HG03108 (cell line): ENCODE measurements at regions not wholly inside any gene's neighbourhood (a gene's known extent, or its start where the extent isn't known, plus 50 kb on each side); places are given as distances from the start of the nearest gene placed in this dataset.

Source experiments
- ATAC-seq: cut with Tn5 transposase; IDR thresholded peaks from one replicate; pipeline ENCODE4 v1.9.1; 2021; ENCODE audit warnings: moderate library complexity; ENCODE audit not compliant: unreplicated experiment

- ATAC-seq: no peak
Measured at GRCh38 chr3:13249664-13250390, 170.3 kb downstream of the NUP210 start.

- no peak for ATAC-seq
Measured at GRCh38 chr3:13248640-13249039, 171.5 kb downstream of the NUP210 start.

DNA sequence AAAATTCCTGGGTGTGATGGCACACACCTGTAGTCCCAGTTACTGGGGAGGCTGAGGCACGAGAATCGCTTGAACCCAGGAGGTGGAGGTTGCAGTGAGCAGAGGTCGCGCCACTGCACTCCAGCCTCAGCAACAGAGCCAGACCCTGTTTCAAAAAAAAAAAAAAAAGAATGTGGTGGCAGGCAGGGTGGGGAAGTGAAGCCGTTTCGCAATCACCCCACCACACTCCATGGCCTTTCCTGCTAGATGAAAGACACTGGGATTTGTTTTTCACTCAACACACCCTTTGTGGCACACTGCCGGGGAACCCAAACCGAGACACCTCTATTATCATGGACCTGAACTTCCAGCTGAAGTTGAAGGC lies 172.4 kb upstream of the IQSEC1 start:
- ATAC-seq: no peak

DNA sequence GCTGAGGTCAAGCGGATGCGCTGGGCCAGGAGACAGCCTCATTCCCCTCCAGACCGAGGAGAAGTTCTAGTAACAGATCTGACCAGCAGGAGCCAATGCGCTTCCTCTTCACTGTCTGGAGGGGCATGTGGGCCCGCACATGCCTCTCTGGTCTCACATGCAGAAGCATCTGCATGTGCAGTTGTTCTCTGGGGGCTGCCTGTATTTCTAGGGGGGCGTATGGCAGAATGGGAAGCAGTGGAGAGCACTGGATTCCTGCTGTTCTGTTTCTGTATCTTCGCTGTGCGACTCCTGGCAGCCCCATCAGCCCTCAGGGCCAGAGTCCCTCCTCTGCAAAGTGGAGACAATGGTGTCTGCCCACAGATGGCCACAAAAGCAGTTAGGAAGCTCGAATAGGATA lies 170.4 kb upstream of the IQSEC1 start:
- no peak for ATAC-seq

DNA sequence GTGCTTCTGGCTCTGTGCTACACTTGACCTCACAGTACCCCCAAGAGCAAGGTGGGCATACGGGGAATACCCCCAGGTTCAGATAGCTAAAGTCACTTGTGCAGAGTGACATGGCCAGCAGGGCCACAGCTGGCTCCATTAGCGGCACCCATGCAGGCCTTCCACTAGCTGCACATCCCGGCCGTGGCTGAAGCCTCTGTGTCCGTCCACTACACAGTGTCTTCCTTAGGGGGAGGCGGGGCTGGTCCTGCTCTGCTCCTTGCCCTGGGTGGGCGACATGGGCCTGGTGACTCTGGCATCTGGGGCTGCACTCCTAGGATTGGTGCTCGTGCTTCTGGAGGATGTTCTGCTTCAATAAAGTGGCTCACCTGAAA lies 169.1 kb upstream of the IQSEC1 start:
- ATAC-seq: no peak

DNA sequence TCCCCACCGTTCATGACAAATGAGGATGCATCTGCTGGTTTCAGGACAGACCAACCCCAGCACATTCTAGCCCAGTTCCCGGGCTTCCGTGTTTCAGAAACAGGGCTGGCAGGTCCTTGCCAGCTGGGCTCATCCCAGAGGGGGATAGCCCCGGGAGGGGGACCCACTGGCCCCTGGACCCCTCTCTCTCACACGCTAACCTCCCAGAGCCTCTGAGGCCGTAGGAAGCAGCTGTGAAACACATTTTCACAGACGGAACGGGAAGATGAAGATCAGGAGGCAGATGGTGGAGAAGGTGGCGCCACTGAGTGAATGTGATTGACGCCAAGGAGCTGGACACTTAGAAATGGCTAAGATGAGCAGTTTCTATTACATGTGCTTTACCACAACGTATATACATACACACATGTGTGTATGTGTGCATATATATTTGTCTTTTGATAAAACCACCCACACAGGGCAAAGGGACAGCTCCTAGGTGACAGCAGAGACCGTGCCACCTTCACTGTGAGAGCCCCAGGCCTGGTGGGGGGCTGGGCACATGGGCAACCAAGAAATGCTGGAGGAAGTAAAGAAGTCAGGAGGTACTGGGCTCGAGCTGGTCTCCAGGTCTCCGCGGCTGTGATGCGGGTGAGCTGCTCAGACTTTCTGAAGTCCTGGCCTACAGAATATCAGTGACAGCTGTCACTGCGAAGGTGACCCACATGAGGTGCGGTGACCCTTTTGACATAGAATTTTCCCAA lies 168.6 kb upstream of the IQSEC1 start:
- ATAC-seq: no peak

DNA sequence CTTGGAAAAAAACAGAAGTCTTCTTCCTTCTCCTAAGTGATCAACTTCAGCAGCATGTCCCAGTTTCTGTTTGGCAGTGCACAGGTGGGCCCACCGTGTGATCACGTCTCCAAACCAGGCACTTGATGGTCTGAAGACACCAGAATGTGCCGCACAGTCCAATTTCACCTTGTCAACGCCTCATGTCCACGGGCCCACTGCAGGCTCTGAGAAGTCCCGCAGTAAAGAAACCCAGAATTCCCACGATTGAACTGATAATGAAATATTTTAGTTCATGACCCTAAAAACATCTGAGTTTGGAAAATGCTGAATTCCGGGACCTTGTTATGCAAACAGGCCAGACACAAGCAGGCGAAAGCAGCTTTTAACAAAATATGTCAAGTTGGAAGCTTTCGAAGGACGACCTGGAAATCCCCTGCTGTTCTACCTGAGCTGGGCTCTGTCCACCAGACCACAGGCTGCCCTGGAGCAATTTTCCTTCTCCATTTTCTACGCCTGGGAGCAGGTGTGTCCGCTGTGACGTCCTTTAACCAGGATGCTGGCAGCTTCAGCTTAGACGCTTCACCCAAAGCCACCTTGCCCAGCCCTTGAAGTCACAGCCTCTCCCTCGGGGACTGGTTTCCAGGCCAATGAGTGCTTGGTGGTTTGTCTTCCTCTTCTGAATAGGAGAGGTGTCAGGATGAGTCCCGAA lies 167.8 kb upstream of the IQSEC1 start:
- no peak for ATAC-seq

DNA sequence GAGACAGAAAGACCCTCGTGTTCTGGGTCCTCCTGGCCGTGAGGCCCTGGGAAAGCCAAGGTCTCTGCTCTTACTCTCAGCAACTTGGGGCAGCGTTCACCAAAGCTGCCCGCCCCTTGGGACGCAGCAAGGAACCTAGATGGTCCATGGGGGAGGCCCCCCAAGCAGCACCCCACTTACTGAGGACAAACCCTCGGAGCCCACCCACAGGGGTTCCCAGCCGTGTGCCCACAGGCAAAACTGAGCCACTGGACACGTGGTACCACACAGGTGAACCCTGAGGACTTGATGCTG lies 166.2 kb upstream of the IQSEC1 start:
- ATAC-seq: no peak

DNA sequence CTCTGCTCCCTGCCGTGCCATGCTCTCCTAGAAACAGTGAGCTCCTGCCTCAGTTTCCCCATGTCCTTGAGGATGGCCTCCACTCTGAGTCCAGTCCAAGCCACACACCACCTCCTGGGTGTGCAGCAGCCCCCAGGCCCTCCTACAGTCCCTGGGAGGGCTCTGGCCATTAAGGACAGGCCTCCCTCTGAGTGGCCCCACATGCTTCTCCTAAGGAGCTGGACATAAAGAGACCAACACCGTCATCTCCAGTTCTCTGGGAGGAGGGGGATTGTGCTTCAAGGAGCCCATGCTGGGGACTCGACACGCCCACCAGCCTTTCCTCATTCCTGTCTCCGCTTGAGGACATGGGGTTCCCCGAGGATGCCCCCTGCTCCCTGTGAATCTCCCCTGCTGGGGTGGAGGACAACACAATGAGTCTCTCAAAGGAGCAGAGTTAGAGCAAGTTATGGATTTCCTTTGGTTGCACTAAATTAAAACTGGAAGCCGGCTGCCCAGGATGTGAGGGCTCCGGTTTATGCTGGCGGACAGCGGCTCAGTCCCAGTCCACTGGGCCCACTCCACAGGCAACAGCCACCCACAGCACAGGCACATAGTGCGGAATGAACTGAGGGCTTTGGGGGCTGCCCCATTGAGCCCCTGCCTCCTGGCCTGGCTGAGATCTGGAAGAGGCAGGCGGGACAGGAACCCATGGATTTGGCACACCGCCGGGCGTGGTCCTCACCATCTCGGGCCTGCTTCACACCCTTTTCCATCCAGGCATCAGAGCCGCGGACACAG lies 165.6 kb upstream of the IQSEC1 start:
- ATAC-seq: no peak

DNA sequence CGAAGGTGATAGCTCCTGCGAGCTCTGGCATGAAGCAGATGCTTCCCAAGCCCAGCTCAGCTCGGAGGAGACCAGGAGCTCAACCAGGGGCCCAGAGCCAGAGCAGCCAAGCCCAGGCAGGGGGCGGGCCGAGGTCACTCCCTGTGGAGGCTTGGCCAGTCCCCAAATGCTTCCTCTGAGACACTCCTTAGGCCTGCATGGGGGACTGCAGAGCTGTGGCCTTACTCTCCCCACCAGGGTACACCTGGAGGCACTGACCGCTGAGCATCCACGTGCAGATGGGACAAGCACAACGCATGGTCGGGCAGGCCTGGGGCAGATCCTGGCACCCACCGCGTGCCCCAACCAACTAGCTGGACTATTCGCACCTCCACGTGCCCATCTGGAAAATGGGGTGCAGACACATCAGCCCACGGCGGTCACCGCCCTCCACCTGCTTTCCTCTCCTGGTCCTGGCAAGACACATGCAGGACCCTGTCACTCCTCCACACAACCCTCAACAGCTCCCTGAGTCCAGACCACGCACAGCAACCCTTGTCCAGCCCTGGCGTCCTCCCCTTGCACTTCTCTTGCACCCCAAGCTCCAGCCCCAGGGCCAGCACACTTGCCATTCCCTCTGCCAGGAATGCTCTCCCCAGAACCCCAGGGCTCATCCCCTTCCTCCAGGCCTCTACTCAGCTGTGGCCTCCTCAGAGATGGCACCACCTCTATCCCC lies 164.7 kb upstream of the IQSEC1 start:
- no peak for ATAC-seq

DNA sequence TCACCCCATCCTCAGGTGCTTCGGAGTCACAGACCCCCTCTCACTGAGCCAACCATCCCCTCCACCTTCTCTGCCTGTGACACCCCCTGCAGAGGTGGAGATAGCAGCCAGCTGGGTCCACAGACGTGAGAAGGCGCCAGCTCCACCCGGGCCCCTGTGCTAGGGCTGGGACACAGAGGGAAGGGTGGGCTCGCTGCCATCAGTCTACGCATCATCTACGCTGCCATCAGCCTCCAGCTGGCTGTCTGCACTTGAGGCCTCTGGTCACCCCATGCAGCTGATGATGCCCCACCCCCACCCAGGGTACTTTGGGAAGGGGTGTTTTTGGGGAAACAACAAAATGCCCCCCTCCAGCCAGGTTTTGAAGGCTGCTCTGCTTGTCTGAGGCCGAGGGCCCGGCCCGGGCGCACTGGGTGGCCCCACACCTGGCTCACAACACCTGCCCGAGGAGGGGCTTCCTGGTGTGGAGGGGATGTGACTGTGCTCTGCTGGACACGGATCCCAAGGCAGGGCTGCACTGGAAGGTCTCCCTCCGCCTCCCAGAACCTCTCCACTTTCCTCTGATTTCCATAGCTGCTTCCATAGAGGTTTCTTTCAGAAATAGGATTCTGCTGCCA lies 163.4 kb upstream of the IQSEC1 start:
- ATAC-seq: no peak

DNA sequence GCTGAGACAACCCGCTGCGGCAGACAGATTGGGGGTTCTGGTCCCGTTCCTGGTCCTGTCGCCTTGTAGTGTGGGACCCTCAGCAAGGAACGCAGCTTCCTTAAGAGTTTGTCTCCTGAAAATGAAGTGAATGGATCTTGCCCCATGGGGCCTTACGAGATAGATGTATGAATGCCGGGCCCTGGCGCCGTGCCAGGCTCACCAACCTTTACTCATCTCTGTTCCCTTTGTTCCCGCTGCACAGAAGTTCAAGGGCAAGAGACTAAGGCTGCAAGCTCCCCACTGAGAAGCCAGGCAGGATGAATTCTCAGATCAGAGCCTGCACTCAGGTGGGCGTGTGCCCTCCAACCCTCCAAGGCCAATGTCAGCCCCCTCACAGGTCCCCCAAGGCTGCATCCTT lies 162.7 kb upstream of the IQSEC1 start:
- ATAC-seq: no peak

DNA sequence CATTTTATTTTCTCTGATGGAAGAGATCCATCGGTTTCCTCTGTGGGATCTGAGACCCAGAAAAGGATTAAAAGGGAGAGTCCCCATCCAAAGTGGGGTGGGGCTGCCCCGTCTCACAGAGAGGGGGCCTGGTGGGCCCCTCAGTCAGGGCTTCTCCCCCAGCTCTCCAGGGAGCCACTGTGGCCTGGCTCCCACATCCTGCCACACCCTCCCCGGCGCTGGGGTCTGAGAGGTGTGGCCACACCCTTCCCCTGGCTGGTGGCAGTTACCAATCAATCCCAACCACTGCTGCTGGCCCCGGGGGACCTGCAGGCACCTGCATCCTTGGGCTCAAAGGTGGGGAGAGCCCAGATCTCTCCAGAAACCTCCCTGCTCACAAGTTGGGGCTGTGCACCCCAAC lies 161.8 kb upstream of the IQSEC1 start:
- peak; percentile 78 for ATAC-seq

DNA sequence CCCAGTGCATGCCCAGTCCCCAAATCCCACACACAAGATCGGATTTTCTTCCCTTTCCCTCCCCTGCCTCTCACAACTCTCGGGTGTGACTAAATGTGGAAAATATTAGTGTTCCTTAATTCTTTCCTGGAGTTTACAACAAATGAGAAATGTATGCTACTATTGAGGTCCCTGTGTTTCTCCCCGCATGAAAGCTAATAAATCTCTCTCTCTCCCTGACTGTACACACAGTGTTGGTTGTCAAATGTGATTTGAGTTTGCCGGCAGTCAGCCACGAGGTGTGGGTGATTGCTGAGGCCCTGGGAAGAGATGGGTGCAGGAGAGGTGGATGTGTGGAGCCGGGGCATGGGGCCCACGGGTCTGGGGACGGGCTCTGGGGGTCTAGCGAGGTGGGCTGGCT lies 161.4 kb upstream of the IQSEC1 start:
- no peak for ATAC-seq

- ATAC-seq: no peak
Measured at GRCh38 chr3:13233487-13234485, 160.6 kb upstream of the IQSEC1 start.

GRCh38 chr3:13231781-13232666 lies 158.8 kb upstream of the IQSEC1 start:
- no peak for ATAC-seq

- ATAC-seq: no peak
Measured at GRCh38 chr3:13229273-13229949, 156.2 kb upstream of the IQSEC1 start.

GRCh38 chr3:13228584-13228983 lies 155.4 kb upstream of the IQSEC1 start:
- no peak for ATAC-seq
